Astrocyte of the spinal cord (primary cell): ENCODE measurements at regions not wholly inside any gene's neighbourhood (a gene's known extent, or its start where the extent isn't known, plus 50 kb on each side); places are given as distances from the start of the nearest gene placed in this dataset.

Experiments used
- DNase-seq: peaks from one replicate; pipeline ENCODE4 v3.0.0; 2011; ENCODE audit warnings: low read depth, low spot score
- H3K4me3 ChIP-seq: 2 replicates; pipeline ENCODE4 v1.5.1; 2011; ENCODE audit warnings: low read depth, mild to moderate bottlenecking, low read length, moderate library complexity
- CTCF ChIP-seq: IDR thresholded peaks from 2 replicates; pipeline ENCODE4 v1.5.1; 2012; ENCODE audit warnings: low read depth, mild to moderate bottlenecking, low read length, inconsistent platforms
- in situ Hi-C: cut with HindIII; loops from 2 replicates; pipeline ENCODE4 v1.10.0; 2017; ENCODE audit warnings: low sequenced_read_pairs

- DNase-seq: no peak
- in situ Hi-C loops: no loop called here
- no peak for TF ChIP-seq CTCF
- no peak overlapping the region for H3K4me3 ChIP-seq
Observed at GRCh38 chr1:238248356-238248755, 357.6 kb upstream of the ZP4 start.

GRCh38 chr1:238242181-238242580 lies 351.5 kb upstream of the ZP4 start:
- H3K4me3 ChIP-seq: no peak overlapping the region
- no peak for TF ChIP-seq CTCF
- in situ Hi-C loops: no loop called here
- no peak for DNase-seq

GRCh38 chr1:238241607-238242006 lies 350.9 kb upstream of the ZP4 start:
- no peak overlapping the region for H3K4me3 ChIP-seq
- in situ Hi-C loops: no loop called here
- DNase-seq: no peak
- TF ChIP-seq CTCF: no peak

GRCh38 chr1:238239343-238239742 lies 348.6 kb upstream of the ZP4 start:
- no peak for DNase-seq
- no peak overlapping the region for H3K4me3 ChIP-seq
- in situ Hi-C loops: no loop called here
- no peak for TF ChIP-seq CTCF

GRCh38 chr1:238233966-238234365 lies 343.2 kb upstream of the ZP4 start:
- no peak for TF ChIP-seq CTCF
- no peak for DNase-seq
- in situ Hi-C loops: no loop called here
- H3K4me3 ChIP-seq: no peak overlapping the region

- no peak overlapping the region for H3K4me3 ChIP-seq
- no peak for DNase-seq
- no peak for TF ChIP-seq CTCF
- in situ Hi-C loops: no loop called here
Observed at GRCh38 chr1:238232084-238232710, 341.5 kb upstream of the ZP4 start.

GRCh38 chr1:238226810-238227209 lies 336.1 kb upstream of the ZP4 start:
- no peak for TF ChIP-seq CTCF
- no peak for DNase-seq
- in situ Hi-C loops: no loop called here

More at GRCh38 chr1:238226810-238227209, 336.1 kb upstream of the ZP4 start:
- no peak overlapping the region for H3K4me3 ChIP-seq
